Upper lobe of left lung (tissue), 6 donors: ENCODE measurements at regions not wholly inside any gene's neighbourhood (a gene's known extent, or its start where the extent isn't known, plus 50 kb on each side); places are given as distances from the start of the nearest gene placed in this dataset.

ENCODE experiments used
- ATAC-seq, 2 donors: fragments of 200-7000 bp; cut with Tn5 transposase; one replicate each; pipeline ENCODE4 v1.9.1; 2022; ENCODE audit warnings: mild to moderate bottlenecking in 2 of 2, moderate library complexity in 2 of 2; ENCODE audit not compliant: low FRiP score in 2 of 2
- DNase-seq, 2 donors: peaks; one replicate each; pipeline ENCODE4 v3.0.0-alpha.2; 2019 to 2020
- H3K27ac ChIP-seq, 4 donors: fragments of 200-600 bp; sonication (generic); one replicate each; pipeline ENCODE4 v1.5.1; 2016 to 2019
- H3K27me3 ChIP-seq, 4 donors: fragments of 200-600 bp; sonication (generic); one replicate each; pipeline ENCODE4 v1.5.1; 2017 to 2019
- H3K36me3 ChIP-seq, 4 donors: fragments of 200-600 bp; sonication (generic); one replicate each; pipeline ENCODE4 v1.5.1; 2016 to 2019
- H3K4me1 ChIP-seq, 4 donors: fragments of 200-600 bp; sonication (generic); one replicate each; pipeline ENCODE4 v1.5.1; 2018 to 2019
- H3K4me3 ChIP-seq, 4 donors: fragments of 200-600 bp; sonication (generic); one replicate each; pipeline ENCODE4 v1.5.1; 2017 to 2019; ENCODE audit warnings: mild to moderate bottlenecking in 2 of 4, moderate library complexity in 1 of 4
- H3K9me3 ChIP-seq, 4 donors: fragments of 200-600 bp; sonication (generic); one replicate each; pipeline ENCODE4 v1.5.1; 2018 to 2019
- CTCF ChIP-seq, 6 experiments: fragments of 450-650 bp in 4 of 6; fragments of 200-600 bp in 2 of 6; sonication (generic) in 2 of 6; IDR thresholded peaks; one replicate each; pipeline ENCODE4 v1.5.1; 2016 to 2019; ENCODE audit warnings: antibody characterized with exemption in 6 of 6
- EP300 ChIP-seq, 4 donors: sonication (generic); formaldehyde crosslinking; IDR thresholded peaks; one replicate each; pipeline ENCODE4 v1.5.1; 2017; ENCODE audit warnings: antibody characterized with exemption in 4 of 4, control low read depth in 2 of 4
- POLR2A ChIP-seq, 4 donors: fragments of 450-650 bp; IDR thresholded peaks; one replicate each; pipeline ENCODE4 v1.5.1; 2016 to 2017; ENCODE audit warnings: antibody characterized with exemption in 4 of 4, mild to moderate bottlenecking in 2 of 4
- POLR2AphosphoS5 ChIP-seq, 2 donors: sonication (generic); formaldehyde crosslinking; IDR thresholded peaks; one replicate each; pipeline ENCODE4 v1.5.1; 2017; ENCODE audit warnings: antibody characterized with exemption in 2 of 2
- WGBS, 2 donors: methylation state at CpG; one replicate each; pipeline ENCODE4 v1.1.5; 2017 to 2018; 5-methylcytosine and 5-hydroxymethylcytosine counted together
- donor health status: DM: no; HTN: no; CAD: no; lungs with moderate emphysema.
- donor health status: DM: no; HTN: yes; CAD: no; lungs with severe emphysema.

GRCh38 chr13:109626386-109627171, 159.8 kb downstream of the IRS2 start:
- no peak overlapping the region for H3K4me3 ChIP-seq
- ATAC-seq (no peak), DNase-seq (no peak)
- H3K27me3 ChIP-seq = no peaks in the 10 kb centered on the region
- no peaks in the 10 kb centered on the region for H3K9me3 ChIP-seq
- WGBS, 2 donors = 60 to 72% methylated on average over 8 of the region's 8 CpGs
- no peak overlapping the region for H3K27ac ChIP-seq
- H3K36me3 ChIP-seq = no peaks in the 10 kb centered on the region
- peaks cover 0 to 2% (median 0%) of the 10 kb centered on the region in 4 donors for H3K4me1 ChIP-seq
- TF ChIP-seq CTCF (IDR thresholded peaks at IDR 0.05) (no peak), POLR2A (IDR thresholded peaks at IDR 0.05) (no peak), EP300 (IDR thresholded peaks at IDR 0.05) (no peak), POLR2AphosphoS5 (IDR thresholded peaks at IDR 0.05) (no peak)

GRCh38 chr13:109625156-109625555, 161.2 kb downstream of the IRS2 start:
- Histone ChIP-seq H3K4me3 (no peak overlapping the region), H3K4me1 (peaks cover 0 to 2% (median 0%) of the 10 kb centered on the region in 4 donors), H3K36me3 (no peaks in the 10 kb centered on the region), H3K27me3 (no peaks in the 10 kb centered on the region), H3K9me3 (no peaks in the 10 kb centered on the region), H3K27ac (no peak overlapping the region)
- TF ChIP-seq CTCF (IDR thresholded peaks at IDR 0.05) (no peak), POLR2A (IDR thresholded peaks at IDR 0.05) (no peak), EP300 (IDR thresholded peaks at IDR 0.05) (no peak), POLR2AphosphoS5 (IDR thresholded peaks at IDR 0.05) (no peak)
- 100% methylated on average over 1 of the region's 1 CpG for WGBS, 2 donors
- no peak for DNase-seq
- no peak for ATAC-seq

- Histone ChIP-seq H3K36me3 (no peaks in the 10 kb centered on the region), H3K9me3 (no peaks in the 10 kb centered on the region), H3K4me3 (no peak overlapping the region), H3K27me3 (no peaks in the 10 kb centered on the region), H3K4me1 (no peaks in the 10 kb centered on the region), H3K27ac (no peak overlapping the region)
- ATAC-seq (no peak), DNase-seq (no peak)
- TF ChIP-seq CTCF (IDR thresholded peaks at IDR 0.05) = no peak
- TF ChIP-seq EP300 (IDR thresholded peaks at IDR 0.05) = no peak
- TF ChIP-seq POLR2A (IDR thresholded peaks at IDR 0.05) = no peak
- no peak for TF ChIP-seq POLR2AphosphoS5 (IDR thresholded peaks at IDR 0.05)
- WGBS, 2 donors = 93 to 94% methylated on average over 4 of the region's 4 CpGs
Measured at GRCh38 chr13:109622006-109622405, 164.4 kb downstream of the IRS2 start.

- Histone ChIP-seq H3K36me3 (no peaks in the 10 kb centered on the region), H3K4me3 (no peak overlapping the region), H3K9me3 (no peaks in the 10 kb centered on the region), H3K27me3 (no peaks in the 10 kb centered on the region), H3K4me1 (no peaks in the 10 kb centered on the region), H3K27ac (no peak overlapping the region)
- TF ChIP-seq POLR2AphosphoS5 (IDR thresholded peaks at IDR 0.05) = peak in 1 of 2 donors; percentile 46
- no peak for TF ChIP-seq CTCF (IDR thresholded peaks at IDR 0.05)
- ATAC-seq (no peak), DNase-seq (no peak)
- 69 to 76% methylated on average over 8 of the region's 8 CpGs for WGBS, 2 donors
Measured at GRCh38 chr13:109615721-109616420, 170.5 kb downstream of the IRS2 start.
